ENCODE measurements at regions not wholly inside any gene's neighbourhood (a gene's known extent, or its start where the extent isn't known, plus 50 kb on each side); places are given as distances from the start of the nearest gene placed in this dataset.

GRCh38 chr5:57113481-57113880 is 60.4 kb upstream of the GPBP1 start:
- H3K36me3 ChIP-seq (ENCODE audit: control insufficient read depth, insufficient read depth, low read length): no peaks in the 10 kb centered on the region
- no peak for DNase-seq (ENCODE audit: extremely low read depth in 1 of 4, low spot score in 3 of 4)
- ATAC-seq: no peak
- no peaks in the 10 kb centered on the region for H3K79me2 ChIP-seq (ENCODE audit: control insufficient read depth, insufficient read depth, low read length)
- ChIA-PET CTCF (ENCODE audit: low intra/inter-chr PET ratio) (no interaction called here), POLR2A (no interaction called here)
- H3K9me3 ChIP-seq (replicated peaks; ENCODE audit: control insufficient read depth, insufficient read depth, low read depth, low read length): no peaks in the 10 kb centered on the region
- FAIRE-seq: no peak
- no peak overlapping the region for H2AFZ ChIP-seq (ENCODE audit: low read depth, low read length)
- intact Hi-C loops (cut with micrococcal nuclease): no loop called here
- no peaks in the 10 kb centered on the region for H3K4me1 ChIP-seq (replicated peaks in 1 of 2; ENCODE audit: control insufficient read depth in 2 of 2, insufficient read depth in 2 of 2, low read length in 2 of 2)
- H3K9ac ChIP-seq (ENCODE audit: insufficient read depth in 1 of 2, low read depth in 2 of 2, low read length in 2 of 2): no peak overlapping the region
- peaks cover 3 to 28% of the 10 kb centered on the region in 2 experiments; a peak in 4 of 5 replicates for H3K27me3 ChIP-seq (ENCODE audit: control insufficient read depth in 2 of 2, insufficient read depth in 2 of 2, low read length in 2 of 2)
- BruUV-seq (replicated peaks): no TSS peak
- no peaks in the 10 kb centered on the region for H3K9me1 ChIP-seq (ENCODE audit: control insufficient read depth, insufficient read depth, low read length)
- H4K20me1 ChIP-seq (replicated peaks; ENCODE audit: control insufficient read depth, insufficient read depth, low read length): no peaks in the 10 kb centered on the region
- in situ Hi-C loops (cut with MboI): no loop called here
- no peak overlapping the region for H3K4me3 ChIP-seq
- H3K27ac ChIP-seq (ENCODE audit: extremely low read depth, low read depth, low read length): no peak overlapping the region
- H3K4me2 ChIP-seq (ENCODE audit: insufficient read depth, low read length): no peak overlapping the region
- TF ChIP-seq, protein P1, sequence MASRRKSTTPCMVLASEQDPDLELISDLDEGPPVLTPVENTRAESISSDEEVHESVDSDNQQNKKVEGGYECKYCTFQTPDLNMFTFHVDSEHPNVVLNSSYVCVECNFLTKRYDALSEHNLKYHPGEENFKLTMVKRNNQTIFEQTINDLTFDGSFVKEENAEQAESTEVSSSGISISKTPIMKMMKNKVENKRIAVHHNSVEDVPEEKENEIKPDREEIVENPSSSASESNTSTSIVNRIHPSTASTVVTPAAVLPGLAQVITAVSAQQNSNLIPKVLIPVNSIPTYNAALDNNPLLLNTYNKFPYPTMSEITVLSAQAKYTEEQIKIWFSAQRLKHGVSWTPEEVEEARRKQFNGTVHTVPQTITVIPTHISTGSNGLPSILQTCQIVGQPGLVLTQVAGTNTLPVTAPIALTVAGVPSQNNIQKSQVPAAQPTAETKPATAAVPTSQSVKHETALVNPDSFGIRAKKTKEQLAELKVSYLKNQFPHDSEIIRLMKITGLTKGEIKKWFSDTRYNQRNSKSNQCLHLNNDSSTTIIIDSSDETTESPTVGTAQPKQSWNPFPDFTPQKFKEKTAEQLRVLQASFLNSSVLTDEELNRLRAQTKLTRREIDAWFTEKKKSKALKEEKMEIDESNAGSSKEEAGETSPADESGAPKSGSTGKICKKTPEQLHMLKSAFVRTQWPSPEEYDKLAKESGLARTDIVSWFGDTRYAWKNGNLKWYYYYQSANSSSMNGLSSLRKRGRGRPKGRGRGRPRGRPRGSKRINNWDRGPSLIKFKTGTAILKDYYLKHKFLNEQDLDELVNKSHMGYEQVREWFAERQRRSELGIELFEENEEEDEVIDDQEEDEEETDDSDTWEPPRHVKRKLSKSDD (conservative IDR thresholded peaks at IDR 0.05; ENCODE audit: low read length): no peak
- TF ChIP-seq, protein P2, sequence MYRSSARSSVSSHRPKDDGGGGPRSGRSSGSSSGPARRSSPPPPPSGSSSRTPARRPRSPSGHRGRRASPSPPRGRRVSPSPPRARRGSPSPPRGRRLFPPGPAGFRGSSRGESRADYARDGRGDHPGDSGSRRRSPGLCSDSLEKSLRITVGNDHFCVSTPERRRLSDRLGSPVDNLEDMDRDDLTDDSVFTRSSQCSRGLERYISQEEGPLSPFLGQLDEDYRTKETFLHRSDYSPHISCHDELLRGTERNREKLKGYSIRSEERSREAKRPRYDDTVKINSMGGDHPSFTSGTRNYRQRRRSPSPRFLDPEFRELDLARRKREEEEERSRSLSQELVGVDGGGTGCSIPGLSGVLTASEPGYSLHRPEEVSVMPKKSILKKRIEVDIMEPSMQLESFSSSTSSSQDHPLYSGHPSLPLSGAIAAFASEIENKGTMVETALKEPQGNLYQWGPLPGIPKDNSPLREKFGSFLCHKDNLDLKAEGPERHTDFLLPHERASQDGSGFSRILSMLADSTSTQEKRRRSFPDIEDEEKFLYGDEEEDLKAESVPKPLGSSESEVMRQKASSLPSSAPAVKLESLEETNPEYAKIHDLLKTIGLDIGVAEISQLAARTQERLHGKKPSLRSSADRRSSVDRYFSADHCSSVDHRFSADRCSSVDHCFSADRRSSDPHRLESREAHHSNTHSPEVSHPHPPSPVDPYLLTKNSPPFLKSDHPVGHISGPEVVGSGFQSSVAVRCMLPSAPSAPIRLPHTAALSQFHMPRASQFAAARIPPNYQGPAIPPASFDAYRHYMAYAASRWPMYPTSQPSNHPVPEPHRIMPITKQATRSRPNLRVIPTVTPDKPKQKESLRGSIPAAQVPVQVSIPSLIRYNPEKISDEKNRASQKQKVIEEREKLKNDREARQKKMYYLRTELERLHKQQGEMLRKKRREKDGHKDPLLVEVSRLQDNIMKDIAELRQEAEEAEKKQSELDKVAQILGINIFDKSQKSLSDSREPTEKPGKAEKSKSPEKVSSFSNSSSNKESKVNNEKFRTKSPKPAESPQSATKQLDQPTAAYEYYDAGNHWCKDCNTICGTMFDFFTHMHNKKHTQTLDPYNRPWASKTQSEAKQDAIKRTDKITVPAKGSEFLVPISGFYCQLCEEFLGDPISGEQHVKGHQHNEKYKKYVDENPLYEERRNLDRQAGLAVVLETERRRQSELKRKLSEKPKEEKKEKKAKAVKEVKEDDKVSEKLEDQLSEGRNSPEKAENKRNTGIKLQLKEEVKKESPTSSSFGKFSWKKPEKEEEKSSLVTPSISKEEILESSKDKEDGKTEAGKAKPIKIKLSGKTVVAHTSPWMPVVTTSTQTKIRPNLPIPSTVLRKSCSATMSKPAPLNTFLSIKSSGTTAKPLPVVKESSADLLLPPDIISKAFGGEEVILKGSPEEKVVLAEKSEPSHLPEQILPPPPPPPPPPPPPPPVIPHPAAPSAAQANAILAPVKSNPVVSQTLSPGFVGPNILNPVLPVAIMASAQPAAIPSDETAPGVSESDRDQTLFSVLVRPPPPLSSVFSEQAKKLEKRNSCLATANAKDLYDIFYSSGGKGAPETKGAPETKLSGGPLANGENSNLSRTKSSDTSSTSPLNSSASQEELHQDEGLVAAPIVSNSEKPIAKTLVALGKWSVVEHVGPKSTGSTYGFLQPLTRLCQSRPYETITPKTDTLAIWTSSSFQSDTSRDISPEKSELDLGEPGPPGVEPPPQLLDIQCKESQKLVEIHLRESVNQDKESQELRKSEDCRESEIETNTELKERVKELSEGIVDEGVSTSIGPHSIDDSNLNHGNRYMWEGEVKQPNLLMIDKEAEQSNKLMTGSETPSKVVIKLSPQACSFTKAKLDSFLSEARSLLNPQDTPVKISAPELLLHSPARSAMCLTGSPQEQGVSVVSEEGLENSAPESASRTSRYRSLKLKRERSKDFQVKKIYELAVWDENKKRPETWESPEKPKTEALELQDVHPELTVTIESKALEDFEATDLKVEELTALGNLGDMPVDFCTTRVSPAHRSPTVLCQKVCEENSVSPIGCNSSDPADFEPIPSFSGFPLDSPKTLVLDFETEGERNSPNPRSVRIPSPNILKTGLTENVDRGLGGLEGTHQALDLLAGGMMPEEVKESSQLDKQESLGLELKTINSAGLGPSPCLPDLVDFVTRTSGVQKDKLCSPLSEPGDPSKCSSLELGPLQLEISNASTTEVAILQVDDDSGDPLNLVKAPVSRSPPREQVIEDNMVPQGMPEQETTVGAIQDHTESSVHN (IDR thresholded peaks at IDR 0.05; ENCODE audit: borderline replicate concordance in 1 of 2, low read depth in 1 of 2): no peak
- no peak for TF ChIP-seq MECOM (CRISPR knock-in tag; IDR thresholded peaks at IDR 0.05)
- TF ChIP-seq ZNF699 (CRISPR knock-in tag; IDR thresholded peaks at IDR 0.05; ENCODE audit: insufficient replicate concordance): no peak
- no peak for TF ChIP-seq KDM2B (CRISPR knock-in tag; IDR thresholded peaks at IDR 0.05)
- TF ChIP-seq FOXJ2 (tag; IDR thresholded peaks at IDR 0.05): no peak
- no peak for TF ChIP-seq ZNF431 (CRISPR knock-in tag; IDR thresholded peaks at IDR 0.05)
- TF ChIP-seq KDM5B (IDR thresholded peaks at IDR 0.05; ENCODE audit: insufficient replicate concordance, low read depth, low read length): no peak
- no peak for TF ChIP-seq HDAC3 (IDR thresholded peaks at IDR 0.05; ENCODE audit: borderline replicate concordance, partially characterized antibody)
